Motor neuron (in vitro differentiated cells): ENCODE measurements at regions not wholly inside any gene's neighbourhood (a gene's known extent, or its start where the extent isn't known, plus 50 kb on each side); places are given as distances from the start of the nearest gene placed in this dataset.
"Not testable (repeated sequence)": the region's sequence is repeated elsewhere in the genome, so short reads cannot be mapped to it uniquely, and the experiment has no call there.

Experiments used
- ATAC-seq, 8 experiments: fragments of 200-7000 bp; cut with Tn5 transposase; replicated peaks in 6 of 8; 2 replicates each; pipeline ENCODE4 v1.8.0; 2021; ENCODE audit warnings: mild to moderate bottlenecking in 8 of 8, moderate library complexity in 8 of 8
- H3K27ac ChIP-seq, 2 donors: fragments of 250-450 bp; sonication (Bioruptor Pico); 2 replicates each; pipeline ENCODE4 v1.9.0; 2021; ENCODE audit warnings: antibody characterized with exemption in 2 of 2, mild to moderate bottlenecking in 2 of 2, moderate library complexity in 1 of 2
- H3K4me1 ChIP-seq, 2 donors: fragments of 250-450 bp; sonication (Bioruptor Pico); replicated peaks in 1 of 2; 2 replicates each; pipeline ENCODE4 v1.6.1; 2021; ENCODE audit warnings: antibody characterized with exemption in 2 of 2, mild to moderate bottlenecking in 2 of 2, moderate library complexity in 1 of 2
- H3K4me3 ChIP-seq, 5 donors: fragments of 250-450 bp; sonication (Bioruptor Pico); 2 replicates each; pipeline ENCODE4 v1.9.0; 2021; ENCODE audit warnings: antibody characterized with exemption in 5 of 5, mild to moderate bottlenecking in 5 of 5, moderate library complexity in 4 of 5
- WGBS, 10 experiments: fragments of 450-650 bp; shearing (Covaris generic); methylation state at CpG; one replicate each; pipeline ENCODE4 v1.0.0; 2022; 5-methylcytosine and 5-hydroxymethylcytosine counted together
- in situ Hi-C, 9 experiments: fragments of 400-800 bp; cut with MboI; loops; one replicate each; pipeline ENCODE4 v1.15.0; 2021; ENCODE audit warnings: low sequenced_read_pairs in 9 of 9, low pct_unique_long_range_greater_than_20kb in 2 of 9; ENCODE audit not compliant: unreplicated experiment in 9 of 9

DNA sequence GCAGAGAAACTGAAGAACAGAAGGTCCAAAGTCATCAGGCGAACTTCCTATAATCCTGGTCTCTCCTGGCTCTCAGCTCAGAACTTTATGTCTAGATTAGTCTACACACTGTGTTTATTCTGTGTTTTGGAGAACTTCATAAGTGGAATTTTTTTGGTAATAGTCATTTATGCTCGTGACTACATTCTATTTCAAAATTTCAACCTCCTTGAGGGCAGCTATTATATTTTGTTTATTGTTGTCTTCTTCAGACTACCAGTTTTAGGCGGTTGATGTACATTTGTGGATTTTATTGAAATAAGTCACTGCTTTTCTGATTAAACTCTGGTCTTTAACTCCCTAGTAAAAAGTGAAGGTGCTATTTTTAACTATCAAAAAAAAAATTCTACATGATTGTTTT, 816.6 kb downstream of the SATB2 start:
- WGBS, 10 experiments, result 13 to 100% (median 79%) methylated on average over 1 to 3 of the region's 3 CpGs; no CpG with 5 or more reads in 1 of the 10 experiments
- Histone ChIP-seq H3K4me3 (no peak overlapping the region), H3K4me1 (peaks cover 0 to 5% of the 10 kb centered on the region in 2 donors), H3K27ac (no peak overlapping the region)
- in situ Hi-C loops, result no loop called here
- no peak for ATAC-seq

DNA sequence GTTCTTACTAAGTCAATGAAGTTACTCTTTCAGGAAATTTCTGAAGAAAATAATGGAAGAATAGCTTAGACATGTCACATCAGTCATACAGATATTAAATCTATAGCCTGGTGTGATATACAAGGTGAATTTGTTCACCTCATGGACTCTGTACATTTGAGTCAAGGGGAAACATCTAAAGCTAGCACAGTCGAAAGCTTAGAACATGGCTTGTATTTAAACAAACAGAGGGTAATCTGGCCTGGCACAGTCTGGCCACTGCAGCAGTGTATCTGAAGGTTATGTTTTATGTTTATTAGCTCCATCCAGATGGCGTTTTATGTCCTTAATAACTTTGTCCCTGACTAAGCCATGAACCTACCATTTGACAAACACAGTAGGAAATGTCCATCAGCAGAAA, 817.3 kb downstream of the SATB2 start:
- ATAC-seq, result no peak
- H3K27ac ChIP-seq, result no peak overlapping the region
- H3K4me3 ChIP-seq, result no peak overlapping the region
- peaks cover 0 to 5% of the 10 kb centered on the region in 2 donors for H3K4me1 ChIP-seq
- in situ Hi-C loops, result no loop called here
- 40 to 100% (median 85%) methylated on average over 1 to 2 of the region's 2 CpGs; no CpG with 5 or more reads in 1 of the 10 experiments for WGBS, 10 experiments

DNA sequence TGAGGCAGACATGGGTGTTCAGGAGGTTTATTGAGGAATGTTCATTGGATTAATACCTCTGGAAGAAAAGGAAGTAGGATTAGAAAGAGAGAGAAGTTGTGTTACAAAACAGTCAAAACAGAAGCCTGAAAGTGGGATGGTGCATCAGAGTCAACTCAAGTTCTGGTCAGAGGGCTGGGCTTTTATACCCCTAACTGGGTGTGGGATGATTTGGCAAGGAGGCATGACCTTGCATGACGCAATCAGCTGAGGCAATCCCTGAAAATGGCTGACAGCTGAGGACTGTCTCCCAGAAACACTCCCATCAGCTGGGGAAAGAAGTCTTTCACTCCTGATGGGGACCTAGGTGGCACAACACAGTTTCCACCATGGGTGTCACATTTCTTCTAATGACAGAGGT, 818.2 kb downstream of the SATB2 start:
- H3K4me1 ChIP-seq, result peaks cover 0 to 5% of the 10 kb centered on the region in 2 donors
- WGBS, 10 experiments, result 60 to 75% (median 75%) methylated on average over 1 of the region's 1 CpG; no CpG with 5 or more reads in 7 of the 10 experiments
- H3K27ac ChIP-seq, result no peak overlapping the region
- H3K4me3 ChIP-seq, result no peak overlapping the region
- ATAC-seq, result peak in 2 of 8 experiments; percentile 54 to 70
- in situ Hi-C loops, result no loop called here

DNA sequence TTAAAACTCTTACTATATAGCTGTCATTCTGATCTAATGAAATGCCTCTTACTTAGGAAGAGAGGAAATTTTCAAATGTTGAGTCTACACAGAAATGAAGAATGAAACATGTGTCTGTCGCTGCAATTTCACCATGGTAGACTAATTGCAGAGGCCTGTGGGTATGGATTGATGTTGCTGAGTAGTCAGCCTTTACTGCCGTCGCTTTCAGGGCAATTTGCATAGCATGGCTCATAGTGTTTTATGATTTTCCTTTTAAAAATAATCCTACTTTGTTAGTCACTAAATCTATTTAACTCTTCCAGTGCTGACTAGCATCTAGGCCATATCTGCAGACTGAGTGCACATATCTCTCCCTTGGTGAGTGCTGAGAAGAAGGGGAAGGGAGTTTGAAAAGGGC, 819.2 kb downstream of the SATB2 start:
- 0 to 100% (median 76%) methylated on average over 1 to 3 of the region's 3 CpGs; no CpG with 5 or more reads in 1 of the 10 experiments for WGBS, 10 experiments
- no peak overlapping the region for H3K27ac ChIP-seq

DNA sequence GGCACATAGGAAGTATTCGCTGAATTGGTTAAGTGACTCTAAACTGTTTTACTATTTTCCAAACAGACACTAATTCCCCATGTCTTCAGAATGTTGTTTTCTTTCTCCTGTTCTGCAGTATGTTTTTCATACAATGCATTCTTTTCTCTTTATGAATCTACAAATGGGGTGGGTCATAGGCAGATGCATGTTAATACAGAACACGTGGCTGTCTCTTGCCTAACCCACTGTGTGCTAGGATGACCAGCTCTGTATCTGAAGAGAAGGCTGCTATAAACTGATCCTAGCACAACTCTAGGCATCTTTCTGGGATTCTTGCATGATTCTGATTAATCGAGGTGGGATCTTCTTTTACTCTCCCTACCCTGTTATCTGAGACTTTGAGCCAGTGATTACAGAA, 826.0 kb downstream of the PLCL1 start:
- 55 to 96% (median 81%) methylated on average over 2 to 3 of the region's 3 CpGs; no CpG with 5 or more reads in 1 of the 10 experiments for WGBS, 10 experiments
- Histone ChIP-seq H3K27ac (no peak overlapping the region), H3K4me1 (no peaks in the 10 kb centered on the region), H3K4me3 (no peak overlapping the region)
- ATAC-seq, result peak in 2 of 8 experiments; percentile 59 to 62
- in situ Hi-C loops, result no loop called here

More for the DNA sequence above, 819.2 kb downstream of the SATB2 start:
- in situ Hi-C loops, result no loop called here
- H3K4me1 ChIP-seq, result peaks cover 0 to 5% of the 10 kb centered on the region in 2 donors
- ATAC-seq, result peak in 5 of 8 experiments; percentile 31 to 70 (median 55)
- no peak overlapping the region for H3K4me3 ChIP-seq

DNA sequence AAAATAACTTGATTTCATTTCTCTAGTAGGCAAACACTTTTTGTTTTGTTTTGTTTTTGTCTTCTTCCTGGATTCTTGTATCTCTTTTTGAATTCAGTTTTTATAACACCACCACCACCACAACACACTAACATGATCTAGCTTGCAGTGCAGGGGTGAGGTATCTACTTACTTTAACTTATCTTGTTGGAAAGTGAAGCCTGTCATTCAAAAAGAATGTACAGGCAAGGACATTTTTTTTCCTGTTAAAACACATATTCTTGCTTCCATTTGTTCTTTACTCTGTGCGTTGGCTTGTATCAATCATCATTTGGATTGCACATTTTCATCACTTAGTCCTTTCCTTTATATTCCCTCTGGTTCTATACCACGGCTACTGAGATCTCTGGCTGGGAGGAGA, 824.2 kb downstream of the PLCL1 start:
- in situ Hi-C loops, result no loop called here

DNA sequence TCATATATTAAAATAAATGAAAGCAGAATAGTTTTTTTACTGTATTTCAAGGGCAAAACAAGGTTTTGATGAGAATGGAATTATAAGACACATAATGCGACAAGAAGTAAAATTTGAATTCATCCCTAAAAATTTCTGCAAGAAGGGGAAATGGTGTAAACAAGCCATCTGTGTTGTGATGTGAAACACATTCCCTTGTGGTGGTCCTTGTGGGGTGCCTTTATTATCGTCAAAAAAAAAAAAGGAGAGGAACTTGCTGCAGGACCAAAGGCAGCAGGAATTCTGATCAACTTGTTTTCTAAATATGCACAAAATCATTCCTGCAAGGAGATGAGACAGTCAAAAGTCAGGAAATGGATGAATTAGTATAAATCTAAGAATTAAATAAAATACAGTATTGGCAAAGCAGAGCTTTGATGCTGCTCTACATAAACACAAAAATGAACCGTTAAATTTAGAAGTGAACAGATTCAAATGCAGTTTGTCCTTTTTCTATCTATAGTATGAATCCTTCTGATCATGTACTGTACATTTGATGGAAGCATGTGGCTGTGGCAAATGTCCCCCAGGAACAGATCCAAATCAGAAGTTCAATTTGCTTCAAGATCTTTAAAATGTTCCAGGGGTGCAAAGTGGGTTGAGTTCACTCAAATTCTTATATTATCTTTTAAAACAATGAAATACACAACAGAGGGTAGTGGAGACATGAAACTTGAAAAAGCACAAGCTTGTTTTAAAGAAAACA, 818.8 kb downstream of the PLCL1 start:
- Histone ChIP-seq H3K4me1 (no peaks in the 10 kb centered on the region), H3K4me3 (no peak overlapping the region), H3K27ac (no peak overlapping the region)
- ATAC-seq, result no peak
- in situ Hi-C loops, result no loop called here
- 50 to 100% (median 87%) methylated on average over 1 to 3 of the region's 3 CpGs; no CpG with 5 or more reads in 1 of the 10 experiments for WGBS, 10 experiments

More for the DNA sequence above, 824.2 kb downstream of the PLCL1 start:
- 14 to 100% (median 76%) methylated on average over 1 to 2 of the region's 2 CpGs; no CpG with 5 or more reads in 1 of the 10 experiments for WGBS, 10 experiments
- H3K4me3 ChIP-seq, result no peak overlapping the region
- no peak overlapping the region for H3K27ac ChIP-seq
- H3K4me1 ChIP-seq, result no peaks in the 10 kb centered on the region
- ATAC-seq, result no peak

DNA sequence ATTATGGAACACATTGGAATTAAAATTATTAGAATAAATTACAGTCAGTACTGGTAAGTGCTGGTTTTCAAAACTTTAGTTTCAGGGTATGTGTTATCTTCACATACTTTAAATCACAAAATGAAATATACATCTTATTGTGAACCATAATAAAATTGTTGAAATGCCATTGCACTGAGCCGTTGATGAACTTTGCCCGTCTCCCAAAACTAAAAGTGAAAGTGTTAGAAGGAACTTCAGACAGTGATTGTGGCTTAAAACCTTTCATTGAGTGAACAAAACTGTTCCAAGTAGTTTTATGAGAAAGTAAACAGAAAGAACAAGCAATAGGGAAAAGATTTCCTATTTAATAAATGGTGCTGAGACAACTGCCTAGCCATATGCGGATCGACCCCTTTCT, 811.6 kb downstream of the PLCL1 start:
- H3K4me1 ChIP-seq, result no peaks in the 10 kb centered on the region
- ATAC-seq, result no peak
- WGBS, 10 experiments, result 44 to 100% (median 94%) methylated on average over 2 to 4 of the region's 4 CpGs
- H3K4me3 ChIP-seq, result no peak overlapping the region
- in situ Hi-C loops, result no loop called here
- H3K27ac ChIP-seq, result no peak overlapping the region

DNA sequence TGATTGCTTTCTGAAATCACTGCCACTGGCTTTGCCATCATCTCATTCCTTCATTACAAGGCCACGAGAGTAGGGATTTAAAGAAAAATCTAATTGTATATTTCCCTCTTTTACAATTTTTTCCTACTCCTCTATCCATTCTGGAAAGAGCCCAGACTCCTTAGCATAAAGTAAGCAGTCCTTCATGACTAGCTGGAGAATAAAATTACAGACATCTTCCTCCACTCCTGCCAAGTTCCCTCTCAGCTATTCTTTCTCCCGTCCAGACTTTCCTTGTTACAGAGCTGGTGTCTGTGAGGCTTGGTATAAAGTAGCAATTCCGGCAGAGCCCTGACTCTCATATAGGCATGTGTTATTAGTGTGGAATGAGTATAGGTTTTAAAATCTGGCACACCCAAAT, 806.8 kb downstream of the PLCL1 start:
- Histone ChIP-seq H3K4me3 (no peak overlapping the region), H3K4me1 (no peaks in the 10 kb centered on the region), H3K27ac (no peak overlapping the region)
- in situ Hi-C loops, result no loop called here
- WGBS, 10 experiments, result 13 to 90% (median 71%) methylated on average over 1 to 3 of the region's 3 CpGs; no CpG with 5 or more reads in 1 of the 10 experiments
- ATAC-seq, result no peak

DNA sequence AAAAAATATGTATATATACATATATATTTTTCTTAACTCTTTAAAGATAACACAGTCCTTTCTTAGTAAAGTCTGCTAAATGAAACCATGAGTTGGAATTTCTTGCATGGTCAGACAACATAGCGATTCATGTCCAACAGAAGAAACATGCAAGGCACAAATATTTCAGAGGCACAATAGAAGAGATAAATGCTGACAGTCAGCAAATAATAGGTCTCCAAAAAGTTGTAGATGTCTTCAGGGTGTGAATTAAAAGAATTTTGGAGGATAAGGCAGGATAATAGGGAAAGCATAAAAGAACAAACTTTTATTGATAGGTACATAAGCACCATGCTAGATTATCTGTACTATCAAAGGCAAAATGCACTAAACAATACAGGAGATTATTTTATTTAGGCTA, 800.2 kb downstream of the PLCL1 start:
- ATAC-seq, result no peak
- Histone ChIP-seq H3K4me3 (no peak overlapping the region), H3K27ac (no peak overlapping the region), H3K4me1 (no peaks in the 10 kb centered on the region)
- in situ Hi-C loops, result no loop called here
- 40 to 100% (median 100%) methylated on average over 1 of the region's 1 CpG; no CpG with 5 or more reads in 1 of the 10 experiments for WGBS, 10 experiments

DNA sequence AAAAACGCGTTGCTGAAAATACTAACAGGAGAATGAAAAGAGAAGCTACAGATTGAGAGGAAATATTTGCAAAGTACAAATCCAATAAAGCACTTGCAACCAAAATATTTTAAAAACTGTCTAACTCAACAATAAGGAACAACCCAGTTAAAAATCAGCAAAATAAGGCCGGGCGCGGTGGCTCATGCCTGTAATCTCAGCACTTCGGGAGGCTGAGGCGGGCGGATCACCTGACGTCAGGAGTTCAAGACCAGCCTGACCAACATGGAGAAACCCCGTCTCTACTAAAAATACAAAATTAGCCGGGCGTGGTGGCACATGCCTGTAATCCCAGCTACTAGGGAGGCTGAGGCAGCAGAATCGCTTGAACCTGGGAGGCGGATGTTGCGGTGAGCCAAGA, 798.6 kb downstream of the PLCL1 start:
- WGBS, 10 experiments, result 77 to 97% (median 92%) methylated on average over 5 to 15 of the region's 15 CpGs; no CpG with 5 or more reads in 1 of the 10 experiments
- H3K4me3 ChIP-seq, ATAC-seq, H3K4me1 ChIP-seq, H3K27ac ChIP-seq, in situ Hi-C loops: not testable (repeated sequence)

DNA sequence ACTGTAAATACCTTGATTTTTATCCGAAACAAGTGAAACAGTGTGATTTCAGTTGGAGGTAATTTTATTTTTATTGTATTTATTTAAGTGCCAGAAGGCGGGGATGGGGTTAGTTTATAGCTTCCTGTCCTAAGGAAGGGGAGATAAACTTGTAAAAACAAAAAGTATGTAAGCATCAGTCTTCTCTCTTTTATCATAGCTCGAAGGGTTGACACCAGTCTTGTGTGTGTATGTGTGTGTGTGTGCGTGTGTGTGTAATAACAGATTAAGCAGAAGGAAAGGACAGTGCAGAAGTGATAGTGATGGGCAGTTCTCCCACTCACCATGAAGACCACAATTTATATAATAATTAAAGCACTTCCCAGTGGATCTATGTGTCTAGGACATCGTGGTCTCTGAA, 793.3 kb downstream of the PLCL1 start:
- H3K4me1 ChIP-seq, result no peaks in the 10 kb centered on the region
- ATAC-seq, result no peak
- no peak overlapping the region for H3K27ac ChIP-seq
- WGBS, 10 experiments, result 43 to 100% (median 85%) methylated on average over 2 to 4 of the region's 5 CpGs
- in situ Hi-C loops, result no loop called here
- no peak overlapping the region for H3K4me3 ChIP-seq

DNA sequence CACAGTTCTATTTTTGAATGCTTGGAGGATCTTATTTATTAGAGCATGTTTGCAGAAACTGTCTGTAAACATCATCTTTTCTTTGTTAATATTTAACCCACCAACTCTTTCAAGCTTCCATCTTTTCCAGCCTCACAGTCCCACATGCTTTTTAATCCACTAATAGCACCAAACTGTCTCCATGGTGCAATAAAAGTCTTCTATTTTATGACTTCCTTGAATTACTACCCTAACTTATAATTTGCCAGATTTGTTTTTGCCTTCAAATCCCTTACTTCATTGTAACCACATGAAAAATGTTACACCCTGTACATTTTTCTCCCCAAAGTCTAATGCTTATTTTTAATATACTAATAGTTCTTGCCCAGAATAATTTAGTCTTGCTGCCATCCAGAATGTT, 792.6 kb downstream of the PLCL1 start:
- Histone ChIP-seq H3K4me3 (no peak overlapping the region), H3K4me1 (no peaks in the 10 kb centered on the region), H3K27ac (no peak overlapping the region)
- ATAC-seq, result no peak
- in situ Hi-C loops, result no loop called here

DNA sequence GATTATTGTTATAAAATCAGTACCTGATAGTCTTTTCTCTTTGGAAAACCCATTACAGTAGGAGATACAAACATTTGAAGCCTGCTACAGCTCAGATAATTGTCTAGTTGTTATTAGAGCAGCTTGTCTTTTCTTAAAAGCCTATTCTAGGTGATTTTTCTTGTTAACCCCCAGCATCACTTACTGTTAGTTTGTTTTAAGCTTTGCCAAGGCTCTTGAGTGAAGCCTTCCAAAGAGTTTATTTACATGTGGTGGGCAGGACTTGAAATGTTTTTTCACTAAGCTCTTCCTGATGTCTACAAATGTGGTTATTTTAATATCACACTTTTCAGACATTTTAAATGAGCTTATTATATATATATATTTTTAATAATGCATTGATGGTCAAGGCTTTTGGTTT, 791.3 kb downstream of the PLCL1 start:
- ATAC-seq, result no peak
- in situ Hi-C loops, result no loop called here
- H3K27ac ChIP-seq, result no peak overlapping the region
- H3K4me3 ChIP-seq, result no peak overlapping the region
- H3K4me1 ChIP-seq, result no peaks in the 10 kb centered on the region
